Natural killer cell (primary cell): ENCODE measurements at regions not wholly inside any gene's neighbourhood (a gene's known extent, or its start where the extent isn't known, plus 50 kb on each side); places are given as distances from the start of the nearest gene placed in this dataset.

Experiments used
- ATAC-seq, 3 donors: fragments of 150-1000 bp in 2 of 3; fragments of 200-7000 bp in 1 of 3; cut with Tn5 transposase; 1 replicate in 1 of 3; 2 replicates in 2 of 3; pipeline ENCODE4 v1.10.0; 2021; ENCODE audit warnings: mild to moderate bottlenecking in 2 of 3, moderate library complexity in 2 of 3
- DNase-seq, 2 donors: peaks; one replicate each; pipeline versions ENCODE4 v3.0.0 to v3.0.0-alpha.2; 2013 to 2021; ENCODE audit warnings: mixed read lengths in 1 of 2
- H3K27ac ChIP-seq: one replicate; pipeline ENCODE4 v1.5.1; 2013; ENCODE audit warnings: mild to moderate bottlenecking, low read length
- H3K27me3 ChIP-seq: one replicate; pipeline ENCODE4 v1.6.1; 2013; ENCODE audit warnings: low read length; ENCODE audit not compliant: control insufficient read depth, insufficient read depth
- H3K36me3 ChIP-seq: one replicate; pipeline ENCODE4 v1.6.1; 2013; ENCODE audit warnings: low read length; ENCODE audit not compliant: control insufficient read depth, insufficient read depth
- H3K4me1 ChIP-seq: one replicate; pipeline ENCODE4 v1.6.1; 2013; ENCODE audit warnings: low read length; ENCODE audit not compliant: control insufficient read depth, insufficient read depth
- H3K4me3 ChIP-seq: one replicate; pipeline ENCODE4 v1.5.1; 2013; ENCODE audit warnings: low read length
- H3K9me3 ChIP-seq: one replicate; pipeline ENCODE4 v1.6.1; 2013; ENCODE audit warnings: low read length; ENCODE audit not compliant: control insufficient read depth, insufficient read depth
- H3K27ac Mint-ChIP-seq, 2 donors: one replicate each; pipeline ENCODE4 v1.8.0; 2022; ENCODE audit warnings: mild to moderate bottlenecking in 2 of 2, mixed read lengths in 2 of 2, moderate library complexity in 1 of 2
- H3K27me3 Mint-ChIP-seq, 2 donors: one replicate each; pipeline ENCODE4 v1.8.0; 2022; ENCODE audit warnings: low read depth in 2 of 2, mixed read lengths in 2 of 2
- H3K36me3 Mint-ChIP-seq: one replicate; pipeline ENCODE4 v1.8.0; 2022; ENCODE audit warnings: mixed read lengths
- H3K4me1 Mint-ChIP-seq, 2 donors: one replicate each; pipeline ENCODE4 v1.8.0; 2022; ENCODE audit warnings: mixed read lengths in 2 of 2
- H3K4me3 Mint-ChIP-seq: one replicate; pipeline ENCODE4 v1.8.0; 2022; ENCODE audit warnings: mild to moderate bottlenecking, moderate library complexity, mixed read lengths
- H3K9me3 Mint-ChIP-seq, 2 donors: one replicate each; pipeline ENCODE4 v1.8.0; 2022; ENCODE audit warnings: mixed read lengths in 2 of 2
- CTCF ChIP-seq: fragments of 200-600 bp; IDR thresholded peaks from one replicate; pipeline ENCODE4 v1.8.0; 2022; ENCODE audit warnings: antibody characterized with exemption
- WGBS: methylation state at CpG from one replicate; pipeline ENCODE4 v1.1.7; 2013; ENCODE audit warnings: missing lambda C conversion rate; ENCODE audit not compliant: insufficient coverage; 5-methylcytosine and 5-hydroxymethylcytosine counted together
- intact Hi-C: fragments of 100-400 bp; cut with micrococcal nuclease; formaldehyde crosslinking; loops from one replicate; pipeline ENCODE4 v1.14.2; 2022

- no peak overlapping the region for H3K4me3 Mint-ChIP-seq
- DNase-seq = no peak
- intact Hi-C loops = no loop called here
- no CpG with 5 or more reads among the region's 1 CpG for WGBS
- Histone ChIP-seq H3K36me3 (no peaks in the 10 kb centered on the region), H3K9me3 (no peaks in the 10 kb centered on the region), H3K27ac (no peak overlapping the region), H3K4me1 (no peaks in the 10 kb centered on the region), H3K4me3 (no peak overlapping the region), H3K27me3 (peaks cover 4% of the 10 kb centered on the region)
- H3K27ac Mint-ChIP-seq = no peak overlapping the region
- H3K36me3 Mint-ChIP-seq = no peaks in the 10 kb centered on the region
- peaks cover 0 to 7% of the 10 kb centered on the region in 2 donors for H3K4me1 Mint-ChIP-seq
- no peak for TF ChIP-seq CTCF
- H3K9me3 Mint-ChIP-seq = no peaks in the 10 kb centered on the region
- no peak for ATAC-seq
- H3K27me3 Mint-ChIP-seq = peaks cover 36 to 38% of the 10 kb centered on the region in 2 donors
Observed at GRCh38 chr2:120583851-120584570, 151.7 kb upstream of the GLI2 start.

- no peaks in the 10 kb centered on the region for H3K36me3 ChIP-seq
- no peaks in the 10 kb centered on the region for H3K4me1 ChIP-seq
- DNase-seq = no peak
- H3K27ac ChIP-seq = no peak overlapping the region
- Mint-ChIP-seq H3K9me3 (no peaks in the 10 kb centered on the region), H3K27ac (no peak overlapping the region), H3K4me1 (peaks cover 0 to 7% of the 10 kb centered on the region in 2 donors), H3K36me3 (no peaks in the 10 kb centered on the region), H3K27me3 (peaks cover 36 to 38% of the 10 kb centered on the region in 2 donors), H3K4me3 (no peak overlapping the region)
- H3K4me3 ChIP-seq = no peak overlapping the region
- WGBS = 16% methylated on average over 41 of the region's 41 CpGs
- intact Hi-C loops = no loop called here
- H3K9me3 ChIP-seq = no peaks in the 10 kb centered on the region
- peaks cover 4% of the 10 kb centered on the region for H3K27me3 ChIP-seq
- TF ChIP-seq CTCF = no peak
- no peak for ATAC-seq
Observed at GRCh38 chr2:120586507-120587278, 149.0 kb upstream of the GLI2 start.

DNA sequence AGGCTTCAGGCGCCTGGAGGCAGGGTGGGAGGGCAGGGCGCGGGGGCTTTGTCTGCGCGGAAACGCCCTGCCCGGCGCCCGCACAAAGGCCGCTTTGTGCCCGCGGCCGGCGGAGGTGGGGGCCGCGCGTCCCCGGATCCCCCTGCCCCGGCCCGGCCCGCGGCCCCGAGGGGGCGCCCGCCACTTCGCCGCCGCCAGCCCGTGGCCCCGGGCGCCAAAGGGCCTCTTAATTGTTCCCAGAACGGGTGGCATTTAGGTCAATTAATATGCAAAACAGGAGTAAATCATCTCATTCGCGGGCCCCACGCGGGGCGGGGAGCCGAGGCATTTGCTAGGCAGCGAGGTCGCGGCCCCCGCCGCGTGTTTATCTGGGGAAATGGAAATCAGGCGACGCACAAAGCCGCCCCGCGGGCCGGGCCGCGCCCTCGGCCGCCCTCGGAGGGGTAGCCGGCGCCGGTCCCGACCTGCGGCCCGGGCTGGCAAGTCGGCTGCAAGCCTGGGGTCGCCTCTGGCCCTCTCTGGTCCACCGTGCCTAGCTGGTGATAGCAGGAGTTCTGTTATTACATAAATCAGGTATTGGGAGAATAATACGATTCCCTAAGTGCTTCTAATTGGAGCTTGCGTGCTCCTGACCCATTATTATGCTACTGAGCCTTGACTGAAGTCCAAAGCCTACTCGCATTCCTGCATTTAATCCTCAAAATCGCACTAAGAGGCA lies 148.2 kb upstream of the GLI2 start:
- Histone ChIP-seq H3K9me3 (no peaks in the 10 kb centered on the region), H3K27me3 (peaks cover 4% of the 10 kb centered on the region), H3K4me3 (no peak overlapping the region), H3K27ac (no peak overlapping the region), H3K4me1 (no peaks in the 10 kb centered on the region), H3K36me3 (no peaks in the 10 kb centered on the region)
- TF ChIP-seq CTCF = no peak
- ATAC-seq (no peak), DNase-seq (no peak)
- Mint-ChIP-seq H3K36me3 (no peaks in the 10 kb centered on the region), H3K27ac (no peak overlapping the region), H3K4me3 (no peak overlapping the region), H3K27me3 (peaks cover 34 to 36% of the 10 kb centered on the region in 2 donors), H3K4me1 (peaks cover 0 to 7% of the 10 kb centered on the region in 2 donors), H3K9me3 (no peaks in the 10 kb centered on the region)
- intact Hi-C loops = no loop called here
- 5% methylated on average over 68 of the region's 68 CpGs for WGBS
